Brain microvascular endothelial cell (primary cell): ENCODE measurements at regions not wholly inside any gene's neighbourhood (a gene's known extent, or its start where the extent isn't known, plus 50 kb on each side); places are given as distances from the start of the nearest gene placed in this dataset.

Experiments
- DNase-seq: peaks from one replicate; pipeline ENCODE4 v3.0.0-alpha.2; 2020
- H3K27ac ChIP-seq: fragments of 250-450 bp; sonication (Bioruptor Pico); 2 replicates; pipeline ENCODE4 v1.5.1; 2020; ENCODE audit warnings: mild to moderate bottlenecking, moderate library complexity
- H3K27me3 ChIP-seq: fragments of 250-450 bp; sonication (Bioruptor Pico); replicated peaks from 2 replicates; pipeline ENCODE4 v1.5.1; 2020; ENCODE audit warnings: mild to moderate bottlenecking
- H3K36me3 ChIP-seq: fragments of 250-450 bp; sonication (Bioruptor Pico); replicated peaks from 2 replicates; pipeline ENCODE4 v1.5.1; 2020; ENCODE audit warnings: mild to moderate bottlenecking
- H3K4me3 ChIP-seq: 2 replicates; pipeline ENCODE4 v1.5.1; 2011; ENCODE audit warnings: low read depth, mild to moderate bottlenecking, control low read depth, low read length, moderate library complexity
- in situ Hi-C: cut with HindIII; loops from 2 replicates; pipeline ENCODE4 v1.10.0; 2017; ENCODE audit warnings: low sequenced_read_pairs, low pct_ligation_motif_present
- TF ChIP-seq, protein P1 (sequence below): IDR thresholded peaks from 2 replicates; pipeline ENCODE4 v1.5.1; 2011; ENCODE audit warnings: low read depth, mild to moderate bottlenecking, moderate library complexity, low read length, control low read depth, inconsistent platforms; ENCODE audit errors: missing control alignments

DNA sequence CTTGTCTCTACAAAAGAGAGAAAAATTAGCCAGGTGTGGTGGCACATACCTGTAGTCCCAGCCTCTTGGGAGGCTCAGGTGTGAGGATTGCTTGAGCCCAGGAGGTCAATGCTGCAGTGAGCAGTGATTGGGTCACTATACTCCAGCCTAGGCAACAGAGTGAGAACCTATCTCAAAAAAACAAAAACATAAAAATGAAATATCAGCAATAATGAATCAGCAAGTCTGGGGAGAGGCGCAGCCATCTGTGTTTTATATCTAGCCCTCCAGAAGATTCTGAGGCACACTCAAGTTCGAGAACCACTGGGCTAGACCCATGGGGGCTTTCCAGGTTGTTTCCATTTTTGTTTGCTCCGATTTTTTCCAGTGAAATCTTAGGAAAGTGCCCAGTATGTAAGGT, 88.1 kb upstream of the BCL6 start:
- DNase-seq, result no peak
- no peak overlapping the region for H3K4me3 ChIP-seq

DNA sequence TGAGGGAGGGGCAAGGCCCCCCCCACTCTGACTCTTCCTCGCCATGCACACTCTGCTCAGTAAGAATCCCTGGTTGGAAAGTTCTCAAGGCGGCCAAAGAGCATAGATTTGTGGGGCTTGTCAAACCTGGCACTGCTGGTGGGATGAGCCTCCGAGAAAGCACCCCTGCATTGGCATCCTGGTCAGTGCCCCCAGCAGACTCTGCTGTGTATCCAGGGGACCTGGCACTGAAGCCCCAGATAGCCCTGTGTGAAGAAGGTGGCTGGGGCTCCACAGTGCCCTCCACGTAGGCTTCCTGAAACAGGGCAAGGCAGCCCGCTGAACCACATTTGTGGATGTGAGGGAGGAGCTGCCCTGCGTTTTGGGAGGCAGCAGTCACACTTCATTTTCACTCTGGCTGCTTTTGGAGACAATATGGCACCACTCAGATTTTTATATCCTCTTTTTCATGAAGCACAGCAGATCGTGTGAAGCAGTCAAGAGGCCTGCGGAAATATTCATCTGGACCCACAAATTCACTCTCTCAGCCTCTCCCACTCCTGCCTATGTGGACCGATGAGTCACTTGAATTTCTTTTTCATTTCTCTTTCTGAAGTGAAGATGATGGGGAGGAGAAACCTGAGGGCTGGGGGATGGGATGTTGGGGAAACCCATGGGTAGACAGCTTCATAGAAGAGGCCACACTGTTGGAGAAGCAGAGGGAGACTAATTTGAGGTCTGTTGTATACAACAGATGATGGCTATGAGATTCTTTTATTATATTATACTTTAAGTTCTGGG, 88.7 kb upstream of the BCL6 start:
- H3K27me3 ChIP-seq, result no peaks in the 10 kb centered on the region
- TF ChIP-seq, protein P1, sequence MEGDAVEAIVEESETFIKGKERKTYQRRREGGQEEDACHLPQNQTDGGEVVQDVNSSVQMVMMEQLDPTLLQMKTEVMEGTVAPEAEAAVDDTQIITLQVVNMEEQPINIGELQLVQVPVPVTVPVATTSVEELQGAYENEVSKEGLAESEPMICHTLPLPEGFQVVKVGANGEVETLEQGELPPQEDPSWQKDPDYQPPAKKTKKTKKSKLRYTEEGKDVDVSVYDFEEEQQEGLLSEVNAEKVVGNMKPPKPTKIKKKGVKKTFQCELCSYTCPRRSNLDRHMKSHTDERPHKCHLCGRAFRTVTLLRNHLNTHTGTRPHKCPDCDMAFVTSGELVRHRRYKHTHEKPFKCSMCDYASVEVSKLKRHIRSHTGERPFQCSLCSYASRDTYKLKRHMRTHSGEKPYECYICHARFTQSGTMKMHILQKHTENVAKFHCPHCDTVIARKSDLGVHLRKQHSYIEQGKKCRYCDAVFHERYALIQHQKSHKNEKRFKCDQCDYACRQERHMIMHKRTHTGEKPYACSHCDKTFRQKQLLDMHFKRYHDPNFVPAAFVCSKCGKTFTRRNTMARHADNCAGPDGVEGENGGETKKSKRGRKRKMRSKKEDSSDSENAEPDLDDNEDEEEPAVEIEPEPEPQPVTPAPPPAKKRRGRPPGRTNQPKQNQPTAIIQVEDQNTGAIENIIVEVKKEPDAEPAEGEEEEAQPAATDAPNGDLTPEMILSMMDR, result no peak
- in situ Hi-C loops, result no loop called here
- H3K27ac ChIP-seq, result no peak overlapping the region
- no peak overlapping the region for H3K4me3 ChIP-seq
- DNase-seq, result no peak
- no peaks in the 10 kb centered on the region for H3K36me3 ChIP-seq

More for the DNA sequence above, 88.1 kb upstream of the BCL6 start:
- in situ Hi-C loops, result no loop called here
- Histone ChIP-seq H3K27me3 (no peaks in the 10 kb centered on the region), H3K36me3 (no peaks in the 10 kb centered on the region), H3K27ac (no peak overlapping the region)
- TF ChIP-seq, protein P1, result no peak

DNA sequence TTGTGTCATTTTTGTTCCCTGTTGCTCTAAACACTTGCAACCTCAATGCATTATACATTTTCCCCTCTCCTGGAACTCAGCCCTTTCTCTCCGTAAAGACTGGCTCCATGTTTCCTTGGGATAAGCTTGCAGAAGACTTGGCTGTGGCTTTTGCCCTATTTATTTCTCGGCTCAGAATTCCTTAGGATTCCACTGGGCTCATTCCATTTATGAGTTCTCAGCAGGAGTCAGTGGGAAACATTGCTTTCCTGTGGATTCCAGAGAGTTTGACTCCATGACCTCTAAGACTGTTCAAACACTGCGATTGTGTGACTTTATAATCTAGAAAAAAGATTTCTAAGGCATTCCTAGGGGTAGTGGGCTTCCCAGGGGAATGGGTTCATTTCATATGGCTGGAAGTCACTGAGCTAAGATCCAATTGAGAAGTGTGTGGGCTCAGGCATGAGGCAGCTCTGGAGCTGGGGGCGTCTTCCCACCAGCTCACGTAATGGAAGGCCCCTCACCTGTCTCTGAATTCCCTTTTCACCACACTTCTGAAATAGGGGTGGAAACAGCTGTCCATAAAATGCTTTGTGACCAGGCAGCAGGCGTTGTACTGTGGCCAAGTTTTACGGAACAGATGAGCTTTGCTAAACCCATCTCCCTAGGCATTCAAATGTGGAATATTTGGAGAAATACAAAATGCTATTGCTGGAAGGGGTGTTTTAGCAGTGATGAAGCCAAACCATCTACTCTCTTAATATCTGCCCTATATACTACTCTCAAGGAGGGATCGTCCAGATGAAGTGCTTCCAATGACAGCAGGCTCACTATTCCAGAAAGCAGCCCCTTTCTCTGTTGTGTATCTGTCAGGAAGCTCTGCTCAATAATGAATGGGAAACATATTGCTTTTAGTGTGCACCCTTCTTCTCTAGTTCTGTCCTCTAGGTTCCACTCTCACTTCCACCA, 91.8 kb upstream of the BCL6 start:
- H3K4me3 ChIP-seq, result no peak overlapping the region
- TF ChIP-seq, protein P1, result no peak
- DNase-seq, result no peak
- no peaks in the 10 kb centered on the region for H3K27me3 ChIP-seq
- no peak overlapping the region for H3K27ac ChIP-seq
- in situ Hi-C loops, result no loop called here
- no peaks in the 10 kb centered on the region for H3K36me3 ChIP-seq

DNA sequence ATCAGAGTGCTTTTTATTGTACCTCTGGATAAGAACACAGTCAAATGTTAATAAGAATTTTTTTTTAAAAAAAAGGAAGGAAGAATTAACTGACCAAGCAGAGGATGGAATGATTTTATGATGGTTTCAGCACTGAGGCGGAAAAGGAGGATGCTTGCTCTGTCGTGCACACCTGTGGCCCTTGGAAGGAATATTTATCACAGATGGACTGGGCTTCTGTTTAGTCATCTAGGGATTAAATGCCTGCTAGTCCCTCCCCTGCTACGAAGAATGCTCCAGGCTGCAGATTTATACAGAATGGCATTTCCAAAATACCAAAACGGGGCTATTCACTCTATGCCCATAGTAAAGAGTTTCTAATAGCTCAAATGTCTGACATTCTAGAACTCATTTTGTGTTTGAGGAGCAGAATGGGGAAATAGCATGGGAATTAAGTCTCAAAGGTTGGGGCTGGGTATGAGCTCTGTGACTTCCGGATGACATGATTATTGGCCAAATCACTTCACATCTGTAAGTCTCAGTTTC, 92.8 kb upstream of the BCL6 start:
- no peak for DNase-seq
- Histone ChIP-seq H3K27ac (no peak overlapping the region), H3K27me3 (no peaks in the 10 kb centered on the region), H3K4me3 (no peak overlapping the region), H3K36me3 (no peaks in the 10 kb centered on the region)
- TF ChIP-seq, protein P1, result no peak
- in situ Hi-C loops, result no loop called here

DNA sequence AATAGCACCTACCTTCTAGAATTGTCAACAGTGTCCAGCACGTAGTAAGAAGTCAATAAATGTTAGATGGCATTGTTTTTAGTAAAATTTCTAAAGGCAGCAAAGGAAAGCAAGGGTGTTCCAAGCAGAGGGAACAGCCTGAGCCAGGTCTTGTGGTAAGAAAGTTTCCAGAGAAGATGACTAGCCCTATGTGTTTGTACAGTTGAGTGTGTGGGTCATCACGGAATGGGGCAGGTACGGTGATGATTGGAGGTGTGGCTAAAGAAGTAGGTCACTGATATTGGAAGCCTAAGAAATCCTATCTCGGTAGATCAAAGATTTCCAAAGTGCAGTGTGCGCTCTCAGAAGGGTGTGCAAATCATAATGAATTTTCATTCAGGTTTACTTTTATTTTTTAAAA, 94.2 kb upstream of the BCL6 start:
- in situ Hi-C loops, result no loop called here

More for the DNA sequence above, 94.2 kb upstream of the BCL6 start:
- no peak for DNase-seq
- Histone ChIP-seq H3K36me3 (no peaks in the 10 kb centered on the region), H3K27ac (no peak overlapping the region), H3K4me3 (no peak overlapping the region), H3K27me3 (no peaks in the 10 kb centered on the region)
- TF ChIP-seq, protein P1, result no peak
